GM18951 (cell line): ENCODE measurements at regions not wholly inside any gene's neighbourhood (a gene's known extent, or its start where the extent isn't known, plus 50 kb on each side); places are given as distances from the start of the nearest gene placed in this dataset.
"Not testable (repeated sequence)": the region's sequence is repeated elsewhere in the genome, so short reads cannot be mapped to it uniquely, and the experiment has no call there.

Experiments used
- POLR2A ChIP-seq: IDR thresholded peaks from 4 replicates; pipeline ENCODE4 v1.6.1; 2011; ENCODE audit warnings: mild to moderate bottlenecking; ENCODE audit not compliant: insufficient read length, insufficient read depth; ENCODE audit errors: extremely low read depth
- in situ Hi-C: fragments of 300-500 bp; cut with MboI; formaldehyde crosslinking; loops from one replicate; pipeline ENCODE4 v1.12.0; 2022; ENCODE audit warnings: low sequenced_read_pairs, mixed read lengths, inconsistent platforms; ENCODE audit not compliant: unreplicated experiment

DNA sequence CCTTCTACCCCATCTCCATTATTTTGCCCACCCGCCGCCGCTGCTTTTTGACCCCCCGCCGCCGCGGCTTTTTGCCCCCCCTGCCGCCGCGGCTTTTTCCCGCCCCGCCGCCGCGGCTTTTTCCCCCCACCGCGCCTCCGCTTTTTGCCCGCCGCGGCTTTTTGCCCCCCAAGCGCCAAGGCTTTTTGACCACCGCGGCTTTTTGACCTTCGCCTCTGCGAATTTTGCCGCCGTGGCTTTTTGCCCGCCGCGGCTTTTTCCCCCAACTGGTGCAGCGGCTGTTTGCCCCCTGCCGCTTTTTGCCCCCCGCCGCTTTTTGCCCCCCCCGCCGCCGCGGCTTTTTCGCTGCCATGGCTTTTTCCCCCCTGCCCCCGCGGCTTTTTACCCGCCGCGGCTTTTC, 137.5 kb upstream of the TP53TG3D start:
- in situ Hi-C loops: not testable (repeated sequence)

DNA sequence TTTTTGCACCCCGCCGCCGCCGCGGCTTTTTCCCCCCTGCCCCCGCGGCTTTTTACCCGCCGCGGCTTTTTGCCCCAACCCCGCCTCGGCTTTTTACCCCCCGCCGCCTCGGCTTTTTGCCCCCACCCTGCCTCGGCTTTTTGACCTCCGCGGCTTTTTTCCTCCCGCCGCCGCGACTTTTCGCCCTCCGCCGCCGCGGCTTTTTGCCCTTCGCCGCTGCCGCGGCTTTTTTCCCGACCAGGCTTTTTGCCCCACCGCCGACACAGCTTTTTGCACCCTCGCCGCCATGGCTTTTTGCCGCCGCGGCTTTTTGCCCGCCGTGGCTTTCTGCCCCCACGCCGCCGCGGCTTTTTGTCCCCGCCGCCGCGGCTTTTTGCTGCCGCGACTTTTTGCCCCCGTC, 137.0 kb upstream of the TP53TG3D start:
- no peak for TF ChIP-seq POLR2A
- in situ Hi-C loops: no loop called here

DNA sequence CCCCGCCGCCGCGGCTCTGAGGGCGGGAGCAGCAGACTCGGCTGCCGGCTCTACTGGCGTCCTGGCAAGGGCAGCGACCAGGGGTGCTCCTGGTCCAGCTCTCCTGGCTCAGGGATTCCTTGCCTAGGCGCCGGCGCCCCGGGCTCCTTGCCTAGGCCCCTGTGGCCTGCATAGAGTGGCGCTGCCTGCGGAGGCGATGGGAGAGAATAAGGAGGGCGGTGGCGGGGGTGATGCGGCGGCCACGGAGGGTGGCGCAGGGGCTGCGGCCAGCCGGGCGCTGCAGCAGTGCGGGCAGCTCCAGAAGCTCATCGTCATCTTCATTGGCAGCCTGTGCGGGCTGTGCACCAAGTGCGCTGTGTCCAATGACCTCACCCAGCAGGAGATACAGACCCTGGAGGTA, 136.6 kb upstream of the TP53TG3D start:
- in situ Hi-C loops: not testable (repeated sequence)

DNA sequence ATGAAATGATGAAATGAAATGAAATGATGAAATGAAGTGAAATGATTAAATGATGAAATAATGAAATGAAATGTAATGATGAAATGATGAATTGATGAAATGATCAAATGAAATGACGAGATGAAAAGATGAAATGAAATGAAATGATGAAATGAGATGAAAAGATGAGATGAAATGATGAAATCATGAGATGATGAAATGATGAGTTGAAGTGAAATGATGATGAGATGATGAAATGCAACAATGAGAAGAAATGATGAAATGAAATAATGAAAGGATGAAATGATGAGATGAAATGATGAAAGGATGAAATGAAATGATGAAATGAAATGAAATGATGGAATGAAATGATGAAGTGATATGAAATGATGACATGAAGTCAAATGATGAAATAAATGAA, 132.7 kb upstream of the TP53TG3D start:
- in situ Hi-C loops: not testable (repeated sequence)

- in situ Hi-C loops: not testable (repeated sequence)
Observed at GRCh38 chr16:32120779-32121178, 132.3 kb upstream of the TP53TG3D start.

DNA sequence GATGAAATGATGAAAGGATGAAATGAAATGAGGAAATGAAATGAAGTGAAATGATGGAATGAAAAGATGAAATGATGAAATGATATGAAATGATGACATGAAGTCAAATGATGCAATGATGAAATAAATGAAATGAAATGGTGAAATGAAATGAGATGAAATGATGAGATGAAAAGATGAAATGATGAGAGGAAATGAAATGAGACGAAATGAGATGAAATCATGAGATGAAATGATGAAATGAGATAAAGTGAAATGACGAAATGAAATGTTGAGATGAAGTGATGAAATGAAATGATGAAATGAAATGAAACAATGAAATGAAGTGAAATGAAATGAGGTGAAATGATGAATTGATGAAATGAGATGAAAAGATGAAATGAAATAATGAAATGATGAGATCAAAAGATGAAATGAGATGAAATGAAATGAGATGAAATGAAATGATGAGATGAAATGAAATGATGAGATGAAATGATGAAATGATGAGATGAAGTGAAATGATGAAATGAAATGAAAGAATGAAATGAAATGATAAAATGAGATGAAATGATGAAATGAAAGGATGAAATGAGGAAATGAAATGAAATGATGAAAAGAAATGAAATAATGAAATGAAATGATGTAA, 131.7 kb upstream of the TP53TG3D start:
- in situ Hi-C loops: not testable (repeated sequence)

GRCh38 chr16:32152434-32152833, 100.7 kb upstream of the TP53TG3D start:
- in situ Hi-C loops: not testable (repeated sequence)

DNA sequence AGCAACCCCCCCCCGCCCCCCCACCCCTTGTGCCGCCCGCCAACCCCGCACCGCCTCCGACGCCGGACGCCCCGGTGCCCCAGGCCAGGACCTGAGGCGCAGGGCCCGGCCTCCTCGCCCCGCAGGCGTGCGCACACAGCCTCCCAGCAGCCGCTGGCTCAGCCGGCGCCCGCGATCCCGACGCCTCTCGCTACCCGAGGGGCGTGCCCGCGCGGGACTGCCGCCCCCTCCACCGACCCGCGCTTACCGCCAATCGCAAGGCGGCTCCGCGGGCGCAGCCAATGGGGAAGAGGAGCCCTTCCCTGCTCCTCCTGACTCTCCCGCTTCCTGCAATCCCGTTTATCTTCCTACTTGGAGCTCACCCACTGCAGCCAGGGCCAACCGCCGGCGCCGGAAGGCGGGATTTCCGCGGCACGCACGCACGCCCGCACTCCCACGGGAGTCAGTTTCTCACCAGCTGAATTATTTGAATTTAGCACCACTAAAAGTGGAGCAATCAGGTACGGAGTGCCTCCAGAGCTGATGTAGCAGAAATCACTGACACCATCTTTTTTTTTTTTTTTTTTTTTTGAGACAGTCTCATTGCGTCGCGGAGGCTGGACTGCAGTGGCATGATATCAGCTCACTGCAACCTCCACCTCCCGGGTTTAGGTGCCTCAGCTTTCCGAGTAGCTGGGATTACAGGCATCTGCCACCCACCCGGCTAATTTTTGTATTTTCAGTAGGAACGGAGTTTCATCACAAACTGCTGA, 65.0 kb upstream of the TP53TG3D start:
- in situ Hi-C loops: not testable (repeated sequence)

DNA sequence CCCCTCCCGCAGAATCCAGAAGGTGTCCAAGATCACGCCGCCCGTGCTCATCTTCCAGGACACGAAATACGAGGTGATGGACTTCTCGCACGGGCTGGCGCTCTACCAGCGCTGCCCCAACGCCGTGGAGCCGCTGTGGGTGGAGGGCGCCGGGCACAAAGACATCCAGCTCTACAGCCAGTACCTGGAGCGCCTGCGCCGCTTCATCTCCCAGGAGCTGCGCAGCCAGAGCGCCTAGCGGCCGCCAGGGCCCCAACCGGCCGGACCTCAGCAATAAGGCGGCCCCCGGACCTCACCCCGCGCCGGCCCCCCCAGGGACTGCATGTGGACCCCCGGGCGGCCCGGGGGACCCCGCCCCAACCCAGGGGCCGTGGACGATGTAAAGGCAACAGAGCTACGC, 50.5 kb upstream of the TP53TG3D start:
- in situ Hi-C loops: not testable (repeated sequence)
